Neural cell (in vitro differentiated cells): ENCODE measurements at regions not wholly inside any gene's neighbourhood (a gene's known extent, or its start where the extent isn't known, plus 50 kb on each side); places are given as distances from the start of the nearest gene placed in this dataset.

ENCODE experiments used
- H2AFZ ChIP-seq: fragments of 200-600, 300-800 bp; sonication (generic), shearing (Covaris generic); 2 replicates; pipeline ENCODE4 v1.6.0; 2014; ENCODE audit warnings: low read depth, mild to moderate bottlenecking, antibody characterized with exemption, low read length, moderate library complexity
- H3F3A ChIP-seq: fragments of 200-600 bp; shearing (Covaris generic); 2 replicates; pipeline ENCODE4 v1.6.1; 2016; ENCODE audit warnings: mild to moderate bottlenecking, moderate library complexity, mixed read lengths, antibody characterized with exemption, low read length; ENCODE audit not compliant: insufficient read depth, poor library complexity, severe bottlenecking
- H3K27ac ChIP-seq: fragments of 200-600, 300-800 bp; sonication (generic), shearing (Covaris generic); 2 replicates; pipeline ENCODE4 v1.5.1; 2014; ENCODE audit warnings: mild to moderate bottlenecking, low read length, moderate library complexity
- H3K27me3 ChIP-seq: fragments of 300-800, 200-600 bp; sonication (generic), shearing (Covaris generic); 2 replicates; pipeline ENCODE4 v1.6.0; 2014; ENCODE audit warnings: mild to moderate bottlenecking, low read depth, low read length, moderate library complexity; ENCODE audit not compliant: insufficient read depth
- H3K36me3 ChIP-seq: fragments of 300-800, 200-600 bp; sonication (generic), shearing (Covaris generic); 2 replicates; pipeline ENCODE4 v1.5.1; 2014; ENCODE audit warnings: mild to moderate bottlenecking, antibody characterized with exemption, low read length, moderate library complexity; ENCODE audit not compliant: insufficient read depth
- H3K4me2 ChIP-seq: fragments of 300-800, 200-600 bp; sonication (generic), shearing (Covaris generic); 2 replicates; pipeline ENCODE4 v1.6.0; 2014; ENCODE audit warnings: mild to moderate bottlenecking, low read length
- H3K4me3 ChIP-seq: fragments of 300-800, 200-600 bp; sonication (generic), shearing (Covaris generic); 2 replicates; pipeline ENCODE4 v1.5.1; 2014; ENCODE audit warnings: mild to moderate bottlenecking, low read length, moderate library complexity
- H3K79me2 ChIP-seq: fragments of 200-600 bp; shearing (Covaris generic); replicated peaks from 2 replicates; pipeline ENCODE4 v1.6.0; 2014; ENCODE audit warnings: mild to moderate bottlenecking, low read length, moderate library complexity; ENCODE audit not compliant: insufficient read depth
- H3K9ac ChIP-seq: fragments of 300-800, 200-600 bp; sonication (generic), shearing (Covaris generic); 2 replicates; pipeline ENCODE4 v1.6.1; 2016; ENCODE audit warnings: mild to moderate bottlenecking, low read length, mixed read lengths
- H3K9me2 ChIP-seq: fragments of 200-600 bp; shearing (Covaris generic); 2 replicates; pipeline ENCODE4 v1.6.1; 2016; ENCODE audit warnings: mild to moderate bottlenecking, low read length, mixed read lengths; ENCODE audit not compliant: insufficient read depth
- H3K9me3 ChIP-seq: fragments of 200-600, 300-800 bp; sonication (generic), shearing (Covaris generic); 2 replicates; pipeline ENCODE4 v1.6.1; 2016; ENCODE audit warnings: mild to moderate bottlenecking, mixed run types, low read length, moderate library complexity, mixed read lengths
- H4K20me1 ChIP-seq: fragments of 200-600 bp; shearing (Covaris generic); 2 replicates; pipeline ENCODE4 v1.6.1; 2016; ENCODE audit warnings: mild to moderate bottlenecking, mixed run types; ENCODE audit not compliant: insufficient read depth
- CTCF ChIP-seq: fragments of 450-650 bp; IDR thresholded peaks from 2 replicates; pipeline ENCODE4 v1.5.1; 2014; ENCODE audit warnings: antibody characterized with exemption, mild to moderate bottlenecking, moderate library complexity; ENCODE audit not compliant: poor library complexity, severe bottlenecking
- EP300 ChIP-seq: fragments of 450-650 bp; conservative IDR thresholded peaks from 2 replicates; pipeline ENCODE4 v1.6.1; 2014; ENCODE audit warnings: antibody characterized with exemption, mild to moderate bottlenecking, moderate library complexity; ENCODE audit not compliant: poor library complexity, severe bottlenecking
- EZH2 ChIP-seq: fragments of 200-600, 300-800 bp; shearing (Covaris generic), sonication (generic); IDR thresholded peaks from 2 replicates; pipeline ENCODE4 v1.6.1; 2014; ENCODE audit warnings: antibody characterized with exemption, low read length, borderline replicate concordance, mild to moderate bottlenecking; ENCODE audit not compliant: insufficient read depth, poor library complexity, severe bottlenecking
- MXI1 ChIP-seq: fragments of 450-650 bp; conservative IDR thresholded peaks from 2 replicates; pipeline ENCODE4 v1.6.1; 2014; ENCODE audit warnings: antibody characterized with exemption, mild to moderate bottlenecking; ENCODE audit not compliant: poor library complexity, severe bottlenecking
- POLR2AphosphoS5 ChIP-seq: IDR thresholded peaks from 2 replicates; pipeline ENCODE4 v1.6.1; 2012
- RAD21 ChIP-seq: fragments of 450-650 bp; conservative IDR thresholded peaks from 2 replicates; pipeline ENCODE4 v1.6.1; 2014; ENCODE audit warnings: antibody characterized with exemption, mild to moderate bottlenecking, moderate library complexity
- REST ChIP-seq: IDR thresholded peaks from 2 replicates; pipeline ENCODE4 v1.6.1; 2012; ENCODE audit warnings: borderline replicate concordance
- SMC3 ChIP-seq: fragments of 450-650 bp; conservative IDR thresholded peaks from 2 replicates; pipeline ENCODE4 v1.6.1; 2014; ENCODE audit warnings: antibody characterized with exemption, mild to moderate bottlenecking, moderate library complexity; ENCODE audit not compliant: poor library complexity
- TAF1 ChIP-seq: IDR thresholded peaks from 2 replicates; pipeline ENCODE4 v1.6.1; 2012; ENCODE audit warnings: low read depth

GRCh38 chr16:26756633-26757032 is 310.1 kb upstream of the C16orf82 start:
- H3F3A ChIP-seq: no peaks in the 10 kb centered on the region
- H3K9ac ChIP-seq: no peak overlapping the region
- H3K27me3 ChIP-seq: no peaks in the 10 kb centered on the region
- no peaks in the 10 kb centered on the region for H3K79me2 ChIP-seq
- no peak overlapping the region for H3K4me3 ChIP-seq
- H3K9me2 ChIP-seq: no peaks in the 10 kb centered on the region
- no peak for TF ChIP-seq EP300
- no peak for TF ChIP-seq RAD21
- no peak for TF ChIP-seq POLR2AphosphoS5
- TF ChIP-seq EZH2: no peak
- TF ChIP-seq REST: no peak
- no peak for TF ChIP-seq MXI1
- TF ChIP-seq SMC3: no peak
- no peak for TF ChIP-seq CTCF
- no peak for TF ChIP-seq TAF1
- H3K36me3 ChIP-seq: no peaks in the 10 kb centered on the region
- H3K4me2 ChIP-seq: no peak overlapping the region
- H3K9me3 ChIP-seq: no peaks in the 10 kb centered on the region
- no peak overlapping the region for H2AFZ ChIP-seq
- no peak overlapping the region for H3K27ac ChIP-seq
- H4K20me1 ChIP-seq: no peaks in the 10 kb centered on the region

GRCh38 chr16:26762594-26762993 is 304.1 kb upstream of the C16orf82 start:
- no peaks in the 10 kb centered on the region for H3K27me3 ChIP-seq
- H3F3A ChIP-seq: no peaks in the 10 kb centered on the region
- no peaks in the 10 kb centered on the region for H3K36me3 ChIP-seq
- H3K4me2 ChIP-seq: no peak overlapping the region
- no peaks in the 10 kb centered on the region for H3K79me2 ChIP-seq
- H3K9me3 ChIP-seq: no peaks in the 10 kb centered on the region
- H3K4me3 ChIP-seq: no peak overlapping the region
- no peak overlapping the region for H3K9ac ChIP-seq
- no peaks in the 10 kb centered on the region for H4K20me1 ChIP-seq
- H3K9me2 ChIP-seq: no peaks in the 10 kb centered on the region
- no peak overlapping the region for H3K27ac ChIP-seq
- TF ChIP-seq EZH2 (no peak), POLR2AphosphoS5 (no peak), TAF1 (no peak), MXI1 (no peak), SMC3 (no peak), RAD21 (no peak), EP300 (no peak), REST (no peak), CTCF (no peak)
- no peak overlapping the region for H2AFZ ChIP-seq
